Panc1 (cell line): ENCODE measurements at regions not wholly inside any gene's neighbourhood (a gene's known extent, or its start where the extent isn't known, plus 50 kb on each side); places are given as distances from the start of the nearest gene placed in this dataset.

ENCODE experiments used
- CTCF ChIP-seq: fragments of 450-650 bp; IDR thresholded peaks from 2 replicates; pipeline ENCODE4 v1.5.1; 2017; ENCODE audit warnings: mild to moderate bottlenecking
- POLR2AphosphoS5 ChIP-seq: IDR thresholded peaks from 2 replicates; pipeline ENCODE4 v1.6.1; 2012; ENCODE audit warnings: mild to moderate bottlenecking, low read depth, low read length, moderate library complexity
- REST ChIP-seq, 2 experiments: IDR thresholded peaks; 2 replicates each; pipeline ENCODE4 v1.6.1; 2011 to 2012; ENCODE audit warnings: low read depth in 2 of 2, control low read depth in 1 of 2, low read length in 1 of 2, mild to moderate bottlenecking in 1 of 2, moderate library complexity in 1 of 2; ENCODE audit not compliant: insufficient read depth in 1 of 2
- TCF7L2 ChIP-seq: IDR thresholded peaks from 2 replicates; pipeline ENCODE4 v1.6.1; 2011; ENCODE audit warnings: mild to moderate bottlenecking, low read depth, low read length, inconsistent platforms

GRCh38 chr10:36494371-36494770 is 631.0 kb upstream of the ANKRD30A start:
- TF ChIP-seq POLR2AphosphoS5 (no peak), CTCF (no peak), TCF7L2 (no peak), REST (IDR thresholded peaks at IDR 0.05; ENCODE audit: insufficient read depth in 1 of 2, low read depth in 2 of 2, low read length in 1 of 2) (no peak)
